Vagina (tissue), 2 donors: ENCODE measurements at regions not wholly inside any gene's neighbourhood (a gene's known extent, or its start where the extent isn't known, plus 50 kb on each side); places are given as distances from the start of the nearest gene placed in this dataset.

Experiments used
- CTCF ChIP-seq, 3 experiments: fragments of 450-650 bp in 2 of 3; fragments of 200-600 bp in 1 of 3; sonication (generic) in 1 of 3; IDR thresholded peaks; one replicate each; pipeline ENCODE4 v1.5.1; 2017 to 2019; ENCODE audit warnings: antibody characterized with exemption in 3 of 3, mild to moderate bottlenecking in 2 of 3, moderate library complexity in 2 of 3
- POLR2A ChIP-seq, 2 donors: fragments of 450-650 bp; IDR thresholded peaks; one replicate each; pipeline ENCODE4 v1.6.1; 2017; ENCODE audit warnings: antibody characterized with exemption in 2 of 2, mild to moderate bottlenecking in 2 of 2, moderate library complexity in 2 of 2

- TF ChIP-seq POLR2A (IDR thresholded peaks at IDR 0.05), result no peak
- no peak for TF ChIP-seq CTCF (IDR thresholded peaks at IDR 0.05)
Measured at GRCh38 chr10:78524941-78525340, 491.3 kb downstream of the RPS24 start.
